ENCODE measurements at regions not wholly inside any gene's neighbourhood (a gene's known extent, or its start where the extent isn't known, plus 50 kb on each side); places are given as distances from the start of the nearest gene placed in this dataset.

- H3K27ac Mint-ChIP-seq (ENCODE audit: unreplicated experiment), result no peak overlapping the region
- no peak for TF ChIP-seq CTCF (IDR thresholded peaks at IDR 0.05; ENCODE audit: partially characterized antibody, unreplicated experiment)
- H3K4me3 Mint-ChIP-seq (ENCODE audit: unreplicated experiment), result no peak overlapping the region
- H3K36me3 Mint-ChIP-seq (ENCODE audit: unreplicated experiment), result peaks cover 9% of the 10 kb centered on the region
- H3K9me3 Mint-ChIP-seq (ENCODE audit: unreplicated experiment), result peaks cover 3% of the 10 kb centered on the region
- H3K27me3 Mint-ChIP-seq (ENCODE audit: unreplicated experiment), result no peaks in the 10 kb centered on the region
- no peak for DNase-seq
- H3K4me1 Mint-ChIP-seq (ENCODE audit: low read depth, unreplicated experiment), result no peaks in the 10 kb centered on the region
These were observed 402.9 kb downstream of the TGFB2 start for GRCh38 chr1:218748071-218748470.

- no peaks in the 10 kb centered on the region for H3K36me3 Mint-ChIP-seq (ENCODE audit: unreplicated experiment)
- no peak overlapping the region for H3K27ac Mint-ChIP-seq (ENCODE audit: unreplicated experiment)
- no peak for TF ChIP-seq CTCF (IDR thresholded peaks at IDR 0.05; ENCODE audit: partially characterized antibody, unreplicated experiment)
- peaks cover 3% of the 10 kb centered on the region for H3K9me3 Mint-ChIP-seq (ENCODE audit: unreplicated experiment)
- no peaks in the 10 kb centered on the region for H3K27me3 Mint-ChIP-seq (ENCODE audit: unreplicated experiment)
- H3K4me3 Mint-ChIP-seq (ENCODE audit: unreplicated experiment), result no peak overlapping the region
- DNase-seq, result no peak
- no peaks in the 10 kb centered on the region for H3K4me1 Mint-ChIP-seq (ENCODE audit: low read depth, unreplicated experiment)
These were observed 405.3 kb downstream of the TGFB2 start for GRCh38 chr1:218750216-218750970.

GRCh38 chr1:218751208-218751948 is 406.2 kb downstream of the TGFB2 start:
- no peak for TF ChIP-seq CTCF (IDR thresholded peaks at IDR 0.05; ENCODE audit: partially characterized antibody, unreplicated experiment)
- no peak overlapping the region for H3K27ac Mint-ChIP-seq (ENCODE audit: unreplicated experiment)
- H3K36me3 Mint-ChIP-seq (ENCODE audit: unreplicated experiment), result no peaks in the 10 kb centered on the region
- no peaks in the 10 kb centered on the region for H3K4me1 Mint-ChIP-seq (ENCODE audit: low read depth, unreplicated experiment)
- no peaks in the 10 kb centered on the region for H3K27me3 Mint-ChIP-seq (ENCODE audit: unreplicated experiment)
- H3K4me3 Mint-ChIP-seq (ENCODE audit: unreplicated experiment), result no peak overlapping the region
- DNase-seq, result no peak
- H3K9me3 Mint-ChIP-seq (ENCODE audit: unreplicated experiment), result peaks cover 3% of the 10 kb centered on the region

- no peak for DNase-seq
- Mint-ChIP-seq H3K4me3 (ENCODE audit: unreplicated experiment) (no peak overlapping the region), H3K4me1 (ENCODE audit: low read depth, unreplicated experiment) (no peaks in the 10 kb centered on the region), H3K27ac (ENCODE audit: unreplicated experiment) (no peak overlapping the region), H3K27me3 (ENCODE audit: unreplicated experiment) (no peaks in the 10 kb centered on the region), H3K9me3 (ENCODE audit: unreplicated experiment) (peaks cover 3% of the 10 kb centered on the region), H3K36me3 (ENCODE audit: unreplicated experiment) (no peaks in the 10 kb centered on the region)
- no peak for TF ChIP-seq CTCF (IDR thresholded peaks at IDR 0.05; ENCODE audit: partially characterized antibody, unreplicated experiment)
These were observed 407.0 kb downstream of the TGFB2 start for GRCh38 chr1:218752126-218752525.

GRCh38 chr1:218754477-218754876 is 409.3 kb downstream of the TGFB2 start:
- no peak overlapping the region for H3K27ac Mint-ChIP-seq (ENCODE audit: unreplicated experiment)
- H3K9me3 Mint-ChIP-seq (ENCODE audit: unreplicated experiment), result no peaks in the 10 kb centered on the region
- no peaks in the 10 kb centered on the region for H3K4me1 Mint-ChIP-seq (ENCODE audit: low read depth, unreplicated experiment)
- H3K36me3 Mint-ChIP-seq (ENCODE audit: unreplicated experiment), result no peaks in the 10 kb centered on the region
- no peak overlapping the region for H3K4me3 Mint-ChIP-seq (ENCODE audit: unreplicated experiment)
- no peaks in the 10 kb centered on the region for H3K27me3 Mint-ChIP-seq (ENCODE audit: unreplicated experiment)
- no peak for DNase-seq
- TF ChIP-seq CTCF (IDR thresholded peaks at IDR 0.05; ENCODE audit: partially characterized antibody, unreplicated experiment), result no peak
